Progenitor cell of endocrine pancreas (in vitro differentiated cells): ENCODE measurements at regions not wholly inside any gene's neighbourhood (a gene's known extent, or its start where the extent isn't known, plus 50 kb on each side); places are given as distances from the start of the nearest gene placed in this dataset.

Experiments
- DNase-seq: peaks from one replicate; pipeline ENCODE4 v3.0.0; 2021; ENCODE audit warnings: low spot score; ENCODE audit not compliant: unreplicated experiment
- H3K27ac Mint-ChIP-seq: 2 replicates; pipeline ENCODE4 v1.8.0; 2021; ENCODE audit warnings: mild to moderate bottlenecking, moderate library complexity, mixed read lengths
- H3K27me3 Mint-ChIP-seq: 2 replicates; pipeline ENCODE4 v1.8.0; 2021; ENCODE audit warnings: mixed read lengths
- H3K36me3 Mint-ChIP-seq: 2 replicates; pipeline ENCODE4 v1.8.0; 2022; ENCODE audit warnings: mixed read lengths; ENCODE audit not compliant: insufficient read depth
- H3K4me1 Mint-ChIP-seq: 2 replicates; pipeline ENCODE4 v1.8.0; 2021; ENCODE audit warnings: low read depth, mixed read lengths
- H3K4me3 Mint-ChIP-seq: 2 replicates; pipeline ENCODE4 v1.8.0; 2021; ENCODE audit warnings: low read depth, mild to moderate bottlenecking, moderate library complexity, mixed read lengths
- H3K9me3 Mint-ChIP-seq: 2 replicates; pipeline ENCODE4 v1.8.0; 2021; ENCODE audit warnings: low read depth, mixed read lengths
- TF ChIP-seq, protein P1 (sequence below): fragments of 200-600 bp; sonication (generic); IDR thresholded peaks from one replicate; pipeline ENCODE4 v1.5.0; 2021; ENCODE audit warnings: antibody characterized with exemption, mild to moderate bottlenecking; ENCODE audit not compliant: unreplicated experiment

DNA sequence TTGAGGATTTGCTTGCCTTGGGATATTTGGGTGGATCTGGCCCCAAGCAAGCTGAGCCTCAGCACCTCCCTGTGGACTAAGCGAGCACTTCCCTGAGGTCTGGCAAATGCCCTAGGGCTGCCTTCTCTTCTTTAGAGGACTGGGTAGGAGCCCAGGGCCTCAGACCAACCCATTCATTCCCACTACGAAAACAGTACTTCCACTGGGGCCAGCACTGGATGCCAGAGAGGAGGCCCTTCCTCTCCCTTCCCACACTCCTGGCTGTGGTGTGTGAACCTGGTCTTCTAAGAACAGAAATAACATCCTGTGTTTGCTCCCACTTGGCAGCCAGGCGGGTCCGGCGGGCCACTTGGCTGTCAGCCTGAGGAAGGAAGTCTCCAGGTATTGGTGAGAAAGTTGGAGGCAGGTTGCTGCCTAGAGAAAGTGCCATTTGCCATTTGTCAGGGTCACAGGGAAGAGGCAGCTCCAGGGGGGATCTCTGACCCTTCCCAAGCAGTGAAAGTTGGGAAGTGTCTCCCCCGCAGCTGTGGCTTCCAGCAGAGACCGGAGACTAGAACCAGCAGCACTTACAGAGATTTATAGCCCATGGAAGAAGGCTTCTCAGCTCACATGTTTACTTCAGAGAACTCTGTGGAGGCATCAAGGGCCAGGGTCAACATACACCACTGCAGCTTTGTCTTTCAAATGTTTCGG, 323.5 kb downstream of the SIPA1L2 start:
- DNase-seq: no peak

DNA sequence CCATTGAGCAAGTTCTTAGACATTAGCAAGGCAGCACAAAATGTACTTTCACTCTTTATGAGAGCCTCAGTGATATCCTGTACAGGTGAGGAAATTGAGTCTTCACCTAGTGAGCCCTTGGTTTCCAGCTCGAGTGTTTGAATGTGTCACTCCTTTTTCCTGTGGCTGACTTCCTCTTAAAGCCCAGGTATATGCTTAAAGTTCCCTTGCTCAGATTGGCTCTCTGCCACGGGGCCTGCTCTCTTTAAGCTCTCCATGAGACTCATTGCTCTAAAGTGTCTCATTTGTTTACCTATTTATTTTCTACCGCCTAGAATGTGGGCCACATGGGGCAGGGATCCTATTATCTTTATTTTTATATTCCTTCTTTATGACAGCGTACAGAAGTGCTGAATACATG, 324.9 kb downstream of the SIPA1L2 start:
- H3K27ac Mint-ChIP-seq: no peak overlapping the region
- H3K9me3 Mint-ChIP-seq: no peaks in the 10 kb centered on the region
- no peak for DNase-seq
- no peak overlapping the region for H3K4me3 Mint-ChIP-seq
- no peaks in the 10 kb centered on the region for H3K4me1 Mint-ChIP-seq
- TF ChIP-seq, protein P1, sequence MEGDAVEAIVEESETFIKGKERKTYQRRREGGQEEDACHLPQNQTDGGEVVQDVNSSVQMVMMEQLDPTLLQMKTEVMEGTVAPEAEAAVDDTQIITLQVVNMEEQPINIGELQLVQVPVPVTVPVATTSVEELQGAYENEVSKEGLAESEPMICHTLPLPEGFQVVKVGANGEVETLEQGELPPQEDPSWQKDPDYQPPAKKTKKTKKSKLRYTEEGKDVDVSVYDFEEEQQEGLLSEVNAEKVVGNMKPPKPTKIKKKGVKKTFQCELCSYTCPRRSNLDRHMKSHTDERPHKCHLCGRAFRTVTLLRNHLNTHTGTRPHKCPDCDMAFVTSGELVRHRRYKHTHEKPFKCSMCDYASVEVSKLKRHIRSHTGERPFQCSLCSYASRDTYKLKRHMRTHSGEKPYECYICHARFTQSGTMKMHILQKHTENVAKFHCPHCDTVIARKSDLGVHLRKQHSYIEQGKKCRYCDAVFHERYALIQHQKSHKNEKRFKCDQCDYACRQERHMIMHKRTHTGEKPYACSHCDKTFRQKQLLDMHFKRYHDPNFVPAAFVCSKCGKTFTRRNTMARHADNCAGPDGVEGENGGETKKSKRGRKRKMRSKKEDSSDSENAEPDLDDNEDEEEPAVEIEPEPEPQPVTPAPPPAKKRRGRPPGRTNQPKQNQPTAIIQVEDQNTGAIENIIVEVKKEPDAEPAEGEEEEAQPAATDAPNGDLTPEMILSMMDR: no peak
- no peaks in the 10 kb centered on the region for H3K36me3 Mint-ChIP-seq
- H3K27me3 Mint-ChIP-seq: peaks cover 17% of the 10 kb centered on the region

More for the DNA sequence above, 323.5 kb downstream of the SIPA1L2 start:
- no peaks in the 10 kb centered on the region for H3K9me3 Mint-ChIP-seq
- H3K4me1 Mint-ChIP-seq: no peaks in the 10 kb centered on the region
- TF ChIP-seq, protein P1: peak; percentile 13
- H3K27ac Mint-ChIP-seq: no peak overlapping the region
- H3K4me3 Mint-ChIP-seq: no peak overlapping the region
- H3K27me3 Mint-ChIP-seq: peaks cover 14% of the 10 kb centered on the region
- H3K36me3 Mint-ChIP-seq: no peaks in the 10 kb centered on the region

DNA sequence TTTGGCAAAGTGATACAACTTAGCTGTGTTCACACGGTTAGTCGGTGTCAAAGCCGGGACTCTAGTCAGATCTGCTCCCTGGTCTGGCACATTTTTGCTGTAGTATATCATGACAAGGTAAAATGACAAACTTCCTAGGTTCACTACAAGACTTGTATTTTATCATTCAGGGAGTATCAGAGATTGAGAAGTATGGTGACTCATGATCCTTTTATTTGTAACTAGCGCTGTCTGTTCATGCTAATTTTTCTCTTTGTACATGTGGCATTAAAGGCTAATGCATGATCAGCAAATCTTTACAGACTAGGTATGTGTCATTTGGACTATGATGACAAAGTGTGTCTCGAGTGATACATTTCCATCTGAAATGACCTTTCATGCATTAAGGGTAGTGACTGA, 326.7 kb downstream of the SIPA1L2 start:
- TF ChIP-seq, protein P1: no peak
- no peaks in the 10 kb centered on the region for H3K36me3 Mint-ChIP-seq
- no peaks in the 10 kb centered on the region for H3K9me3 Mint-ChIP-seq
- no peaks in the 10 kb centered on the region for H3K4me1 Mint-ChIP-seq
- H3K4me3 Mint-ChIP-seq: no peak overlapping the region
- no peak for DNase-seq
- H3K27ac Mint-ChIP-seq: no peak overlapping the region
- H3K27me3 Mint-ChIP-seq: peaks cover 9% of the 10 kb centered on the region

DNA sequence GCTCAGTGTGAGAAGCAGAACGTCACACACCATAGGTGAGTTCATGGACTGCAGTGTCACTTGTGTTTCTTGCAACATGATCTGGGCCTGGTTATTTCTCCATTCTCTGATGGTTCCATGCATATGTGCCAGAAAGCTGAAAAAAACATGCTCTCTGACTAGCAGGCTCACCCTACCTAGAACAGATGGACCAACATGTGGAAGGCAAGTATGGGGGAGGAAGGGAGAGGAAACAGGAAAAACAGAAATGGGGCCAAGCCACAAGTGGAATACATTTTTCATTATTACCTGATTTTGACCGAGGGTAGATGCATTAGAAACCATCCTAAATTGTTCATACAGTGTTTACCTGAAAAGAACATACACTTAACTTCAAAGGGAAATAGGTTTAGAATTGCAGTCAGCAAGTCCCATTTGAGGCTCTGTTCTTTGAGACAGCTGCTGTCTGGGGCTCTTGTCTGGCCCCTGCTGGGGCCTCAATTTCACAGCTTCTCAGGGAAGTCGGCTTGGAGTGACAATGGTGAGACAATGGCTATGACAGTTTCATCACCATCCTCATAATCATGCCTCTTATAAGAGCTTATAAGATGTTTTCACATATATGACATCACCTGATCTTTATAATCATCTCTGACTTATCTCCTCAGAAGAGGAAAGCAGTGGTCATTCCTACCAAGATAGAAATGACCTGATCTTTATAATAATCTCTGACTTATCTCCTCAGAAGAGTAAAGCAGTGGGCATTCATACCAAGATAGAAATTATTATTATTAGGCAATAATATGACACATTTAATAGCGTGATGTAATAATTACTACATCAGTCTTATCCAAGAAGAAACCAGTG, 327.3 kb downstream of the SIPA1L2 start:
- no peaks in the 10 kb centered on the region for H3K36me3 Mint-ChIP-seq
- H3K27ac Mint-ChIP-seq: no peak overlapping the region
- no peak for DNase-seq
- H3K9me3 Mint-ChIP-seq: no peaks in the 10 kb centered on the region
- H3K27me3 Mint-ChIP-seq: peaks cover 9% of the 10 kb centered on the region
- TF ChIP-seq, protein P1: no peak
- H3K4me1 Mint-ChIP-seq: no peaks in the 10 kb centered on the region
- no peak overlapping the region for H3K4me3 Mint-ChIP-seq

DNA sequence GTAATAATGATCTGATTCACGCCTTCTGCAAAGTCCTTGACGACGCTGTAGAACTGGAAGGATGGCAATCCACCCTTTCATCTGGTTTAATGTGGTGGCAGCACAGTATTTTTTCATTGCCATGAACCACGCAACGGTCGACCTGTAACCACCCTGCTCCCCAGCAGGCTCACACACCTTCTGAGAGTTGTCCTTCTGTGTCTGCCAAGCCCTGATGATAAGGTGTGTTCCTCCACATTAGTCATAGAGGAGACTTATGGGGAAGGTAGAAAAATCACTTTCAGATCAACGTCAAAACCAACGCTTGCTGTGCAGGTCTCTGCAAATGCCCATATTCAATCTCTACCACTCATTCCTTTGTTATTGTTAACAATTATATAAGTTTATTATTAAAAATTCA, 328.7 kb downstream of the SIPA1L2 start:
- DNase-seq: no peak
- TF ChIP-seq, protein P1: no peak
- no peak overlapping the region for H3K4me3 Mint-ChIP-seq

More for the DNA sequence above, 328.7 kb downstream of the SIPA1L2 start:
- Mint-ChIP-seq H3K27me3 (peaks cover 17% of the 10 kb centered on the region), H3K4me1 (no peaks in the 10 kb centered on the region), H3K36me3 (no peaks in the 10 kb centered on the region), H3K9me3 (no peaks in the 10 kb centered on the region), H3K27ac (no peak overlapping the region)
